OCI-LY7 (cell line): ENCODE measurements at regions not wholly inside any gene's neighbourhood (a gene's known extent, or its start where the extent isn't known, plus 50 kb on each side); places are given as distances from the start of the nearest gene placed in this dataset.

Experiments
- BruUV-seq: library from RNA; stranded (reverse); fragments of 400-500 nt; replicated peaks from 2 replicates; lab custom pipeline; 2021; lab: Mats Ljungman, UMichigan
- CTCF ChIA-PET: fragments of 300-600 bp; sonication (Branson Sonifier 250); formaldehyde crosslinking; loops from one replicate; lab custom pipeline; 2022; ENCODE audit warnings: antibody characterized with exemption; ENCODE audit not compliant: unreplicated experiment; lab: Charles Lee
- POLR2A ChIA-PET: fragments of 300-600 bp; sonication (Branson Sonifier 250); formaldehyde crosslinking; loops from one replicate; lab custom pipeline; 2022; ENCODE audit warnings: antibody characterized with exemption; lab: Charles Lee
- DNase-seq: peaks from one replicate; pipeline ENCODE4 v3.0.0-alpha.2; 2015; ENCODE audit warnings: low spot score
- H2AFZ ChIP-seq: fragments of 200-600 bp; sonication (generic), shearing (Covaris generic); 2 replicates; pipeline ENCODE4 v1.6.1; 2014; ENCODE audit warnings: mild to moderate bottlenecking, antibody characterized with exemption, low read length, moderate library complexity
- H3K27ac ChIP-seq: fragments of 200-600 bp; sonication (generic); 2 replicates; pipeline ENCODE4 v1.5.1; 2014; ENCODE audit warnings: mixed run types, low read depth, mild to moderate bottlenecking, moderate library complexity, low read length, inconsistent platforms; ENCODE audit not compliant: poor library complexity, severe bottlenecking
- H3K36me3 ChIP-seq: fragments of 200-600 bp; sonication (generic); 2 replicates; pipeline ENCODE4 v1.6.1; 2014; ENCODE audit warnings: mild to moderate bottlenecking, antibody characterized with exemption, low read length, moderate library complexity, mixed read lengths; ENCODE audit not compliant: insufficient read depth
- H3K4me1 ChIP-seq: fragments of 200-600 bp; sonication (generic); 2 replicates; pipeline ENCODE4 v1.5.1; 2014; ENCODE audit warnings: mild to moderate bottlenecking, low read length; ENCODE audit not compliant: insufficient read depth, poor library complexity, severe bottlenecking
- H3K4me2 ChIP-seq: fragments of 200-600 bp; sonication (generic); 2 replicates; pipeline ENCODE4 v1.6.1; 2014; ENCODE audit warnings: mild to moderate bottlenecking, low read length
- H3K4me3 ChIP-seq: fragments of 200-600 bp; sonication (generic); 2 replicates; pipeline ENCODE4 v1.5.1; 2014; ENCODE audit warnings: mild to moderate bottlenecking, low read depth, low read length; ENCODE audit not compliant: poor library complexity, severe bottlenecking
- H3K79me2 ChIP-seq: fragments of 200-600 bp; sonication (generic); 2 replicates; pipeline ENCODE4 v1.6.1; 2016; ENCODE audit warnings: low read depth, mild to moderate bottlenecking, low read length, moderate library complexity, mixed read lengths; ENCODE audit not compliant: insufficient read depth
- H3K9me2 ChIP-seq: fragments of 200-600 bp; sonication (generic); 2 replicates; pipeline ENCODE4 v1.6.1; 2016; ENCODE audit warnings: mild to moderate bottlenecking, low read length, mixed read lengths; ENCODE audit not compliant: insufficient read depth
- H3K9me3 ChIP-seq: fragments of 200-600 bp; sonication (generic); 2 replicates; pipeline ENCODE4 v1.6.1; 2014; ENCODE audit warnings: mild to moderate bottlenecking, mixed run types, low read length, mixed read lengths
- H4K20me1 ChIP-seq: fragments of 200-600 bp; sonication (generic); 2 replicates; pipeline ENCODE4 v1.6.1; 2014; ENCODE audit warnings: mild to moderate bottlenecking, antibody characterized with exemption, low read length, moderate library complexity, mixed read lengths; ENCODE audit not compliant: insufficient read depth
- CTCF ChIP-seq: fragments of 200-600 bp; sonication (generic); conservative IDR thresholded peaks from 2 replicates; pipeline ENCODE4 v1.5.1; 2014; ENCODE audit warnings: mild to moderate bottlenecking, antibody characterized with exemption, low read length, moderate library complexity, mixed read lengths
- EZH2phosphoT487 ChIP-seq: fragments of 200-600 bp; sonication (generic); IDR thresholded peaks from 2 replicates; pipeline ENCODE4 v1.6.1; 2018; ENCODE audit warnings: low read depth, borderline replicate concordance, mild to moderate bottlenecking, mixed run types, antibody characterized with exemption, low read length, moderate library complexity, mixed read lengths
- intact Hi-C: fragments of 100-400 bp; cut with micrococcal nuclease; formaldehyde crosslinking; loops from one replicate; pipeline ENCODE4 v1.10.0; 2022; ENCODE audit not compliant: unreplicated experiment

- Histone ChIP-seq H3K79me2 (no peaks in the 10 kb centered on the region), H3K9me2 (no peaks in the 10 kb centered on the region), H3K4me1 (no peaks in the 10 kb centered on the region), H3K4me3 (no peak overlapping the region), H3K27ac (no peak overlapping the region), H4K20me1 (no peaks in the 10 kb centered on the region), H3K4me2 (no peak overlapping the region), H3K36me3 (no peaks in the 10 kb centered on the region), H3K9me3 (no peaks in the 10 kb centered on the region), H2AFZ (no peak overlapping the region)
- ChIA-PET CTCF (no interaction called here), POLR2A (no interaction called here)
- DNase-seq = no peak
- intact Hi-C loops = no loop called here
- TF ChIP-seq EZH2phosphoT487 (no peak), CTCF (no peak)
- no TSS peak for BruUV-seq
Measured at GRCh38 chr7:36013246-36014014, 139.6 kb upstream of the EEPD1 start.

- no peak for TF ChIP-seq EZH2phosphoT487
- H3K4me1 ChIP-seq = no peaks in the 10 kb centered on the region
- intact Hi-C loops = no loop called here
- ChIA-PET POLR2A (no interaction called here), CTCF (interaction anchor here (0.9 kb wide), 1 partner anchor 275 kb away, joined by 3 read pairs; no protein-coding TSS in a partner anchor)
- H3K4me3 ChIP-seq = no peak overlapping the region
- DNase-seq = no peak
- no peaks in the 10 kb centered on the region for H3K9me2 ChIP-seq
- no peaks in the 10 kb centered on the region for H3K79me2 ChIP-seq
- H3K36me3 ChIP-seq = no peaks in the 10 kb centered on the region
- H3K4me2 ChIP-seq = no peak overlapping the region
- BruUV-seq = no TSS peak
- no peaks in the 10 kb centered on the region for H4K20me1 ChIP-seq
- no peaks in the 10 kb centered on the region for H3K9me3 ChIP-seq
- H3K27ac ChIP-seq = no peak overlapping the region
- no peak overlapping the region for H2AFZ ChIP-seq
Measured at GRCh38 chr7:36014961-36015360, 138.1 kb upstream of the EEPD1 start.

- Histone ChIP-seq H3K79me2 (no peaks in the 10 kb centered on the region), H2AFZ (no peak overlapping the region), H3K4me1 (no peaks in the 10 kb centered on the region), H3K4me2 (no peak overlapping the region), H3K27ac (no peak overlapping the region), H3K9me3 (no peaks in the 10 kb centered on the region), H3K9me2 (no peaks in the 10 kb centered on the region), H3K36me3 (no peaks in the 10 kb centered on the region), H4K20me1 (no peaks in the 10 kb centered on the region), H3K4me3 (no peak overlapping the region)
- DNase-seq = no peak
- TF ChIP-seq EZH2phosphoT487 (no peak), CTCF (no peak)
- intact Hi-C loops = no loop called here
- POLR2A ChIA-PET = no interaction called here
- no TSS peak for BruUV-seq
- CTCF ChIA-PET = no interaction called here
Measured at GRCh38 chr7:36015733-36016132, 137.3 kb upstream of the EEPD1 start.
